Muscle layer of colon (tissue), 2 donors: ENCODE measurements at regions not wholly inside any gene's neighbourhood (a gene's known extent, or its start where the extent isn't known, plus 50 kb on each side); places are given as distances from the start of the nearest gene placed in this dataset.

Experiments
- H3K27ac ChIP-seq: one replicate; pipeline ENCODE4 v1.7.0; 2013; ENCODE audit warnings: low read depth, mild to moderate bottlenecking, low read length, moderate library complexity
- H3K27me3 ChIP-seq, 2 donors: one replicate each; pipeline ENCODE4 v1.7.0; 2013; ENCODE audit warnings: low read length in 2 of 2, mild to moderate bottlenecking in 2 of 2; ENCODE audit not compliant: insufficient read depth in 2 of 2, control insufficient read depth in 1 of 2
- H3K36me3 ChIP-seq: one replicate; pipeline ENCODE4 v1.7.0; 2013; ENCODE audit warnings: mild to moderate bottlenecking, low read length; ENCODE audit not compliant: insufficient read depth
- H3K4me1 ChIP-seq: one replicate; pipeline ENCODE4 v1.7.0; 2013; ENCODE audit warnings: mild to moderate bottlenecking, low read length; ENCODE audit not compliant: insufficient read depth
- H3K4me3 ChIP-seq, 2 donors: one replicate each; pipeline ENCODE4 v1.7.0; 2013; ENCODE audit warnings: low read length in 2 of 2, low read depth in 1 of 2, mild to moderate bottlenecking in 1 of 2, moderate library complexity in 1 of 2
- H3K9ac ChIP-seq: one replicate; pipeline ENCODE4 v1.7.0; 2013; ENCODE audit warnings: low read length
- H3K9me3 ChIP-seq: one replicate; pipeline ENCODE4 v1.7.0; 2013; ENCODE audit warnings: mild to moderate bottlenecking, low read length
- donor health status: abdominal sarcoma.
- donor health status: Adenocarcinoma of cecum.

GRCh38 chr6:103183831-103184411 lies 1675.8 kb downstream of the HACE1 start:
- H3K4me3 ChIP-seq: no peak overlapping the region
- H3K9ac ChIP-seq: no peak overlapping the region
- H3K27me3 ChIP-seq: no peaks in the 10 kb centered on the region
- H3K4me1 ChIP-seq: no peaks in the 10 kb centered on the region
- no peaks in the 10 kb centered on the region for H3K9me3 ChIP-seq
- H3K27ac ChIP-seq: no peak overlapping the region
- no peaks in the 10 kb centered on the region for H3K36me3 ChIP-seq

GRCh38 chr6:103178193-103178592 lies 1681.5 kb downstream of the HACE1 start:
- H3K9me3 ChIP-seq: no peaks in the 10 kb centered on the region
- no peaks in the 10 kb centered on the region for H3K4me1 ChIP-seq
- no peak overlapping the region for H3K27ac ChIP-seq
- no peaks in the 10 kb centered on the region for H3K27me3 ChIP-seq
- no peak overlapping the region for H3K9ac ChIP-seq
- no peak overlapping the region for H3K4me3 ChIP-seq
- no peaks in the 10 kb centered on the region for H3K36me3 ChIP-seq

- Histone ChIP-seq H3K9ac (no peak overlapping the region), H3K27ac (no peak overlapping the region), H3K4me3 (no peak overlapping the region), H3K27me3 (no peaks in the 10 kb centered on the region), H3K36me3 (no peaks in the 10 kb centered on the region), H3K4me1 (no peaks in the 10 kb centered on the region), H3K9me3 (no peaks in the 10 kb centered on the region)
Observed at GRCh38 chr6:103177791-103178190, 1681.9 kb downstream of the HACE1 start.

- no peak overlapping the region for H3K27ac ChIP-seq
- H3K36me3 ChIP-seq: no peaks in the 10 kb centered on the region
- H3K4me3 ChIP-seq: no peak overlapping the region
- no peak overlapping the region for H3K9ac ChIP-seq
- no peaks in the 10 kb centered on the region for H3K9me3 ChIP-seq
- no peaks in the 10 kb centered on the region for H3K27me3 ChIP-seq
- H3K4me1 ChIP-seq: no peaks in the 10 kb centered on the region
Observed at GRCh38 chr6:103175056-103175455, 1684.7 kb downstream of the HACE1 start.

- no peaks in the 10 kb centered on the region for H3K27me3 ChIP-seq
- H3K36me3 ChIP-seq: no peaks in the 10 kb centered on the region
- H3K4me3 ChIP-seq: no peak overlapping the region
- no peaks in the 10 kb centered on the region for H3K4me1 ChIP-seq
- no peaks in the 10 kb centered on the region for H3K9me3 ChIP-seq
- H3K9ac ChIP-seq: no peak overlapping the region
- no peak overlapping the region for H3K27ac ChIP-seq
Observed at GRCh38 chr6:103167345-103168071, 1692.2 kb downstream of the HACE1 start.

GRCh38 chr6:103154779-103155572 lies 1704.7 kb downstream of the HACE1 start:
- Histone ChIP-seq H3K4me1 (no peaks in the 10 kb centered on the region), H3K9ac (no peak overlapping the region), H3K9me3 (no peaks in the 10 kb centered on the region), H3K36me3 (no peaks in the 10 kb centered on the region), H3K27me3 (no peaks in the 10 kb centered on the region), H3K27ac (no peak overlapping the region), H3K4me3 (no peak overlapping the region)

- no peaks in the 10 kb centered on the region for H3K9me3 ChIP-seq
- H3K27ac ChIP-seq: no peak overlapping the region
- H3K9ac ChIP-seq: no peak overlapping the region
- no peak overlapping the region for H3K4me3 ChIP-seq
- H3K27me3 ChIP-seq: no peaks in the 10 kb centered on the region
- H3K36me3 ChIP-seq: no peaks in the 10 kb centered on the region
- H3K4me1 ChIP-seq: no peaks in the 10 kb centered on the region
Observed at GRCh38 chr6:103153016-103153415, 1706.7 kb downstream of the HACE1 start.

- Histone ChIP-seq H3K9ac (no peak overlapping the region), H3K9me3 (no peaks in the 10 kb centered on the region), H3K27me3 (no peaks in the 10 kb centered on the region)
Observed at GRCh38 chr6:103142902-103143301, 1716.8 kb downstream of the HACE1 start.

GRCh38 chr6:103140308-103141027 lies 1719.3 kb downstream of the HACE1 start:
- Histone ChIP-seq H3K9ac (no peak overlapping the region), H3K27ac (no peak overlapping the region), H3K9me3 (no peaks in the 10 kb centered on the region), H3K27me3 (no peaks in the 10 kb centered on the region), H3K4me1 (no peaks in the 10 kb centered on the region), H3K36me3 (no peaks in the 10 kb centered on the region), H3K4me3 (no peak overlapping the region)

More at GRCh38 chr6:103142902-103143301, 1716.8 kb downstream of the HACE1 start:
- Histone ChIP-seq H3K36me3 (no peaks in the 10 kb centered on the region), H3K4me1 (no peaks in the 10 kb centered on the region), H3K27ac (no peak overlapping the region), H3K4me3 (no peak overlapping the region)

GRCh38 chr6:103139377-103139776 lies 1720.3 kb downstream of the HACE1 start:
- Histone ChIP-seq H3K9me3 (no peaks in the 10 kb centered on the region), H3K4me3 (no peak overlapping the region), H3K27me3 (no peaks in the 10 kb centered on the region), H3K4me1 (no peaks in the 10 kb centered on the region), H3K9ac (no peak overlapping the region), H3K36me3 (no peaks in the 10 kb centered on the region), H3K27ac (no peak overlapping the region)

- Histone ChIP-seq H3K9ac (no peak overlapping the region), H3K4me3 (no peak overlapping the region), H3K27me3 (no peaks in the 10 kb centered on the region), H3K4me1 (no peaks in the 10 kb centered on the region), H3K9me3 (no peaks in the 10 kb centered on the region), H3K27ac (no peak overlapping the region), H3K36me3 (no peaks in the 10 kb centered on the region)
Observed at GRCh38 chr6:103124471-103124870, 1731.0 kb downstream of the GRIK2 start.
